ENCODE measurements at regions not wholly inside any gene's neighbourhood (a gene's known extent, or its start where the extent isn't known, plus 50 kb on each side); places are given as distances from the start of the nearest gene placed in this dataset.

- DNase-seq = no peak
- H3K9me3 Mint-ChIP-seq = no peaks in the 10 kb centered on the region
- intact Hi-C loops (cut with micrococcal nuclease) = no loop called here
- H3K27me3 Mint-ChIP-seq = no peaks in the 10 kb centered on the region
- H3K36me3 Mint-ChIP-seq (ENCODE audit: low read depth) = no peaks in the 10 kb centered on the region
- H3K4me3 Mint-ChIP-seq = no peak overlapping the region
- H3K27ac Mint-ChIP-seq = no peak overlapping the region
- H3K4me1 Mint-ChIP-seq = no peaks in the 10 kb centered on the region
Observed at GRCh38 chr12:97751704-97752103, 289.1 kb downstream of the RMST start.

GRCh38 chr12:97752129-97752528 is 289.5 kb downstream of the RMST start:
- H3K4me3 Mint-ChIP-seq = no peak overlapping the region
- H3K36me3 Mint-ChIP-seq (ENCODE audit: low read depth) = no peaks in the 10 kb centered on the region

GRCh38 chr12:97753332-97753731 is 290.7 kb downstream of the RMST start:
- Mint-ChIP-seq H3K4me1 (no peaks in the 10 kb centered on the region), H3K4me3 (no peak overlapping the region), H3K27me3 (no peaks in the 10 kb centered on the region), H3K9me3 (no peaks in the 10 kb centered on the region), H3K27ac (no peak overlapping the region), H3K36me3 (ENCODE audit: low read depth) (no peaks in the 10 kb centered on the region)
- no peak for DNase-seq
- intact Hi-C loops (cut with micrococcal nuclease) = no loop called here

More at GRCh38 chr12:97752129-97752528, 289.5 kb downstream of the RMST start:
- Mint-ChIP-seq H3K27ac (no peak overlapping the region), H3K4me1 (no peaks in the 10 kb centered on the region), H3K27me3 (no peaks in the 10 kb centered on the region), H3K9me3 (no peaks in the 10 kb centered on the region)
- no peak for DNase-seq
- intact Hi-C loops (cut with micrococcal nuclease) = no loop called here

GRCh38 chr12:97754306-97754705 is 291.7 kb downstream of the RMST start:
- H3K4me3 Mint-ChIP-seq = no peak overlapping the region
- intact Hi-C loops (cut with micrococcal nuclease) = no loop called here
- DNase-seq = no peak
- H3K9me3 Mint-ChIP-seq = no peaks in the 10 kb centered on the region
- H3K4me1 Mint-ChIP-seq = no peaks in the 10 kb centered on the region
- H3K27ac Mint-ChIP-seq = no peak overlapping the region
- H3K36me3 Mint-ChIP-seq (ENCODE audit: low read depth) = no peaks in the 10 kb centered on the region
- H3K27me3 Mint-ChIP-seq = no peaks in the 10 kb centered on the region

- no peak overlapping the region for H3K27ac Mint-ChIP-seq
- no peaks in the 10 kb centered on the region for H3K4me1 Mint-ChIP-seq
Observed at GRCh38 chr12:97756066-97756666, 293.6 kb downstream of the RMST start.

GRCh38 chr12:97756741-97757140 is 294.1 kb downstream of the RMST start:
- intact Hi-C loops (cut with micrococcal nuclease) = no loop called here
- no peaks in the 10 kb centered on the region for H3K4me1 Mint-ChIP-seq
- H3K27ac Mint-ChIP-seq = no peak overlapping the region

More at GRCh38 chr12:97756066-97756666, 293.6 kb downstream of the RMST start:
- DNase-seq = no peak
- H3K4me3 Mint-ChIP-seq = no peak overlapping the region
- H3K27me3 Mint-ChIP-seq = no peaks in the 10 kb centered on the region
- H3K9me3 Mint-ChIP-seq = no peaks in the 10 kb centered on the region
- intact Hi-C loops (cut with micrococcal nuclease) = no loop called here
- H3K36me3 Mint-ChIP-seq (ENCODE audit: low read depth) = no peaks in the 10 kb centered on the region

GRCh38 chr12:97757481-97758193 is 295.0 kb downstream of the RMST start:
- intact Hi-C loops (cut with micrococcal nuclease) = no loop called here
- Mint-ChIP-seq H3K36me3 (ENCODE audit: low read depth) (no peaks in the 10 kb centered on the region), H3K4me3 (no peak overlapping the region), H3K9me3 (no peaks in the 10 kb centered on the region), H3K4me1 (no peaks in the 10 kb centered on the region), H3K27ac (no peak overlapping the region), H3K27me3 (no peaks in the 10 kb centered on the region)
- no peak for DNase-seq

More at GRCh38 chr12:97756741-97757140, 294.1 kb downstream of the RMST start:
- Mint-ChIP-seq H3K27me3 (no peaks in the 10 kb centered on the region), H3K4me3 (no peak overlapping the region), H3K36me3 (ENCODE audit: low read depth) (no peaks in the 10 kb centered on the region), H3K9me3 (no peaks in the 10 kb centered on the region)
- DNase-seq = no peak

- H3K27ac Mint-ChIP-seq = no peak overlapping the region
- no peaks in the 10 kb centered on the region for H3K36me3 Mint-ChIP-seq (ENCODE audit: low read depth)
- intact Hi-C loops (cut with micrococcal nuclease) = no loop called here
- no peak for DNase-seq
- no peak overlapping the region for H3K4me3 Mint-ChIP-seq
- no peaks in the 10 kb centered on the region for H3K27me3 Mint-ChIP-seq
- no peaks in the 10 kb centered on the region for H3K4me1 Mint-ChIP-seq
- no peaks in the 10 kb centered on the region for H3K9me3 Mint-ChIP-seq
Observed at GRCh38 chr12:97758194-97758501, 295.5 kb downstream of the RMST start.

GRCh38 chr12:97758586-97758985 is 296.0 kb downstream of the RMST start:
- H3K36me3 Mint-ChIP-seq (ENCODE audit: low read depth) = no peaks in the 10 kb centered on the region
- no peak for DNase-seq
- intact Hi-C loops (cut with micrococcal nuclease) = no loop called here
- no peaks in the 10 kb centered on the region for H3K9me3 Mint-ChIP-seq
- H3K4me1 Mint-ChIP-seq = no peaks in the 10 kb centered on the region
- no peak overlapping the region for H3K4me3 Mint-ChIP-seq
- no peak overlapping the region for H3K27ac Mint-ChIP-seq
- H3K27me3 Mint-ChIP-seq = no peaks in the 10 kb centered on the region

GRCh38 chr12:97760601-97761000 is 298.0 kb downstream of the RMST start:
- Mint-ChIP-seq H3K4me1 (no peaks in the 10 kb centered on the region), H3K4me3 (no peak overlapping the region), H3K36me3 (ENCODE audit: low read depth) (no peaks in the 10 kb centered on the region), H3K27ac (no peak overlapping the region), H3K9me3 (no peaks in the 10 kb centered on the region), H3K27me3 (no peaks in the 10 kb centered on the region)
- intact Hi-C loops (cut with micrococcal nuclease) = no loop called here
- no peak for DNase-seq

- intact Hi-C loops (cut with micrococcal nuclease) = no loop called here
- no peak for DNase-seq
- Mint-ChIP-seq H3K9me3 (no peaks in the 10 kb centered on the region), H3K36me3 (ENCODE audit: low read depth) (no peaks in the 10 kb centered on the region), H3K27me3 (no peaks in the 10 kb centered on the region), H3K27ac (no peak overlapping the region), H3K4me1 (no peaks in the 10 kb centered on the region), H3K4me3 (no peak overlapping the region)
Observed at GRCh38 chr12:97763113-97763512, 300.5 kb downstream of the RMST start.

GRCh38 chr12:97764700-97765099 is 302.1 kb downstream of the RMST start:
- no peak overlapping the region for H3K4me3 Mint-ChIP-seq
- H3K4me1 Mint-ChIP-seq = no peaks in the 10 kb centered on the region
- no peaks in the 10 kb centered on the region for H3K27me3 Mint-ChIP-seq
- no peak overlapping the region for H3K27ac Mint-ChIP-seq
- H3K9me3 Mint-ChIP-seq = no peaks in the 10 kb centered on the region
- no peak for DNase-seq
- H3K36me3 Mint-ChIP-seq (ENCODE audit: low read depth) = no peaks in the 10 kb centered on the region
- intact Hi-C loops (cut with micrococcal nuclease) = no loop called here

- no peak overlapping the region for H3K27ac Mint-ChIP-seq
- H3K27me3 Mint-ChIP-seq = no peaks in the 10 kb centered on the region
- intact Hi-C loops (cut with micrococcal nuclease) = no loop called here
- H3K9me3 Mint-ChIP-seq = no peaks in the 10 kb centered on the region
- H3K4me3 Mint-ChIP-seq = no peak overlapping the region
- no peaks in the 10 kb centered on the region for H3K36me3 Mint-ChIP-seq (ENCODE audit: low read depth)
- no peaks in the 10 kb centered on the region for H3K4me1 Mint-ChIP-seq
- no peak for DNase-seq
Observed at GRCh38 chr12:97767347-97767746, 304.7 kb downstream of the RMST start.

- no peak overlapping the region for H3K27ac Mint-ChIP-seq
- intact Hi-C loops (cut with micrococcal nuclease) = no loop called here
- no peak overlapping the region for H3K4me3 Mint-ChIP-seq
- no peaks in the 10 kb centered on the region for H3K4me1 Mint-ChIP-seq
- H3K36me3 Mint-ChIP-seq (ENCODE audit: low read depth) = no peaks in the 10 kb centered on the region
- peaks cover 4% of the 10 kb centered on the region for H3K9me3 Mint-ChIP-seq
- no peak for DNase-seq
- no peaks in the 10 kb centered on the region for H3K27me3 Mint-ChIP-seq
Observed at GRCh38 chr12:97778111-97778510, 315.5 kb downstream of the RMST start.

GRCh38 chr12:97781342-97781741 is 318.7 kb downstream of the RMST start:
- Mint-ChIP-seq H3K4me3 (no peak overlapping the region), H3K27ac (no peak overlapping the region)

More at GRCh38 chr12:97781342-97781741, 318.7 kb downstream of the RMST start:
- DNase-seq = no peak
- intact Hi-C loops (cut with micrococcal nuclease) = no loop called here
- Mint-ChIP-seq H3K36me3 (ENCODE audit: low read depth) (no peaks in the 10 kb centered on the region), H3K9me3 (peaks cover 4% of the 10 kb centered on the region), H3K4me1 (no peaks in the 10 kb centered on the region), H3K27me3 (no peaks in the 10 kb centered on the region)

Measured in activated CD4-positive, alpha-beta T cell treated with anti-CD3 and anti-CD28 coated beads, Interleukin-2, amount 10 ng/mL, durations not matched to agents 24 days and 14 days (primary cell).